ENCODE measurements at regions not wholly inside any gene's neighbourhood (a gene's known extent, or its start where the extent isn't known, plus 50 kb on each side); places are given as distances from the start of the nearest gene placed in this dataset.

DNA sequence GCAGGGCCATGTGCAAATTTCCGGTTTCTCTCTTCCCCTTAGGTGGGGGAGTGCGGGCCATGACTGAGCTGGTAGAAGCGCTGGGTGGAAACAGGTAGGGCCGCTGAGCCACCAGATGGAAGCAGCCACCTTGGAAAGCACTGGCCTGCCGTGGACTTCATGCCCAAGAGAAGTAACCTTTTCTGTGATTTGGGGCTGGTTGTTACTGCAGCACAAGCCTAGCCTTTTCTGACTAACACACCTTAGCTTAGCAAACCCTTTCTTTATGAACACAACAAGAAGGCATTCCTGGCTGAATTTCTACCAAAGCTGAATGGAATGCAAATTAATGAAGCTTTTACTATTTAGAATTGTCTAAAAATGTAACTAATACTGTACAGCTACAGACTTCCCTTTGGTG, 149.6 kb upstream of the UBE2E1 start:
- no peak for TF ChIP-seq CTCF (conservative IDR thresholded peaks at IDR 0.05)
- no peak for DNase-seq
- H3K4me1 Mint-ChIP-seq: no peaks in the 10 kb centered on the region
- H3K9me3 Mint-ChIP-seq: peaks cover 17% of the 10 kb centered on the region
- H3K27ac ChIP-seq (ENCODE audit: low read depth, low read length): no peak overlapping the region
- 93 to 95% methylated on average over 3 to 5 of the region's 5 CpGs for WGBS, 2 experiments (ENCODE audit: insufficient coverage in 1 of 2, insufficient read length in 1 of 2)
- H3K27me3 ChIP-seq (ENCODE audit: control insufficient read depth, insufficient read depth, low read length, poor library complexity, severe bottlenecking): no peaks in the 10 kb centered on the region
- no peak overlapping the region for H3K4me3 Mint-ChIP-seq
- no peak overlapping the region for H3K27ac Mint-ChIP-seq
- no peaks in the 10 kb centered on the region for H3K36me3 ChIP-seq (ENCODE audit: control insufficient read depth, insufficient read depth, low read length)
- no peaks in the 10 kb centered on the region for H3K36me3 Mint-ChIP-seq (ENCODE audit: low read depth)
- peaks cover 11% of the 10 kb centered on the region for H3K9me3 ChIP-seq (ENCODE audit: control insufficient read depth, low read length)
- no peaks in the 10 kb centered on the region for H3K4me1 ChIP-seq (ENCODE audit: control insufficient read depth, insufficient read depth, low read length)
- H3K27me3 Mint-ChIP-seq (ENCODE audit: insufficient read depth): no peaks in the 10 kb centered on the region
- H3K9ac ChIP-seq (ENCODE audit: extremely low read depth, low read length, poor library complexity, severe bottlenecking): no peak overlapping the region
- no peak overlapping the region for H3K4me3 ChIP-seq (ENCODE audit: low read length)

DNA sequence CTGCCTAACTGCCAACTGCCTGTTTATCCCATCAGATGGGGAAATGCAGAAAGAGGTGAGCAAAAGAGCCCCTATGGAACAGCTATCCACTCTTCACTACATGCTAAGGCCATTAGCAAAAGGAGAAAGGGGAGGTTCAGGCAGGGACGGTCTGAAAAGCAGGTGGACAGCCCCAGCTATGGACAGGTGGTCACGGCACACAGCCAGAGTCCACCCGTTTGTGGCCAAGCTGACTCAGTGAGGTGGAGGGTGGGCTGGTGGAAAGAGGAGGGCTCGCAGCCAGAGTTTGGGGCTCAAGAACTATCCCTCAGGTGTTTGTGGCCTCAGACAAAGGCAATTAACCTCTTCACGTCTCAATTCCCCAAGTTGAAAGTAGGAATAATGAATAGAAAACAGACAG, 148.9 kb upstream of the UBE2E1 start:
- peaks cover 15% of the 10 kb centered on the region for H3K9me3 Mint-ChIP-seq
- no peak overlapping the region for H3K27ac Mint-ChIP-seq
- Histone ChIP-seq H3K4me3 (ENCODE audit: low read length) (no peak overlapping the region), H3K4me1 (ENCODE audit: control insufficient read depth, insufficient read depth, low read length) (no peaks in the 10 kb centered on the region), H3K9me3 (ENCODE audit: control insufficient read depth, low read length) (peaks cover 11% of the 10 kb centered on the region), H3K36me3 (ENCODE audit: control insufficient read depth, insufficient read depth, low read length) (no peaks in the 10 kb centered on the region), H3K27ac (ENCODE audit: low read depth, low read length) (no peak overlapping the region), H3K9ac (ENCODE audit: extremely low read depth, low read length, poor library complexity, severe bottlenecking) (no peak overlapping the region), H3K27me3 (ENCODE audit: control insufficient read depth, insufficient read depth, low read length, poor library complexity, severe bottlenecking) (no peaks in the 10 kb centered on the region)
- 88 to 100% methylated on average over 5 of the region's 5 CpGs for WGBS, 2 experiments (ENCODE audit: insufficient coverage in 1 of 2, insufficient read length in 1 of 2)
- H3K36me3 Mint-ChIP-seq (ENCODE audit: low read depth): no peaks in the 10 kb centered on the region
- no peak for TF ChIP-seq CTCF (conservative IDR thresholded peaks at IDR 0.05)
- peaks cover 1% of the 10 kb centered on the region for H3K27me3 Mint-ChIP-seq (ENCODE audit: insufficient read depth)
- H3K4me1 Mint-ChIP-seq: no peaks in the 10 kb centered on the region
- no peak overlapping the region for H3K4me3 Mint-ChIP-seq
- no peak for DNase-seq

DNA sequence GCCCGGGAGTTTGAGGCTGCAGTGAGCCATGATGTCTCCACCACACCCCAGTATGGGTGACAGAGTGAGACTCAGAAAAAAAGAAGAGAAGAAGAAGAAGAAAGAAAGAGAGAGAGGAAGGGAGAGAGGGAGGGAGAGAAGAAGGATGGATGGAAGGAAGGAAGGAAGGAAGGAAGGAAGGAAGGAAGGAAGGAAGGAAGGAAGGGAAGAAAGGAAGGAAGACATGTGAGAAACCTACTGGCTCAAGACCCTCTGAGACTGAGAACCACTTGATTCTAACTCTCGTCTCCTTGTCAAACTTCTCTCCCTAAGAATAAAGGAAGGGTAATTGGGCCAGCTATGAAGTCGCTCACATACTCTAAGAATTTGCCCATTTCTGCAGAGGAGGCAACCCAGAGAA, 148.1 kb upstream of the UBE2E1 start:
- Mint-ChIP-seq H3K27ac (no peak overlapping the region), H3K27me3 (ENCODE audit: insufficient read depth) (peaks cover 1% of the 10 kb centered on the region)

More for the DNA sequence above, 148.1 kb upstream of the UBE2E1 start:
- H3K4me1 Mint-ChIP-seq: no peaks in the 10 kb centered on the region
- no peak overlapping the region for H3K9ac ChIP-seq (ENCODE audit: extremely low read depth, low read length, poor library complexity, severe bottlenecking)
- no peaks in the 10 kb centered on the region for H3K4me1 ChIP-seq (ENCODE audit: control insufficient read depth, insufficient read depth, low read length)
- no peak for TF ChIP-seq CTCF (conservative IDR thresholded peaks at IDR 0.05)
- no peak for DNase-seq
- peaks cover 11% of the 10 kb centered on the region for H3K9me3 ChIP-seq (ENCODE audit: control insufficient read depth, low read length)
- no peaks in the 10 kb centered on the region for H3K27me3 ChIP-seq (ENCODE audit: control insufficient read depth, insufficient read depth, low read length, poor library complexity, severe bottlenecking)
- no peak overlapping the region for H3K4me3 Mint-ChIP-seq
- H3K36me3 Mint-ChIP-seq (ENCODE audit: low read depth): no peaks in the 10 kb centered on the region
- no peak overlapping the region for H3K27ac ChIP-seq (ENCODE audit: low read depth, low read length)
- no peaks in the 10 kb centered on the region for H3K36me3 ChIP-seq (ENCODE audit: control insufficient read depth, insufficient read depth, low read length)
- 94 to 97% methylated on average over 3 of the region's 3 CpGs for WGBS, 2 experiments (ENCODE audit: insufficient coverage in 1 of 2, insufficient read length in 1 of 2)
- peaks cover 13% of the 10 kb centered on the region for H3K9me3 Mint-ChIP-seq
- H3K4me3 ChIP-seq (ENCODE audit: low read length): no peak overlapping the region
